ENCODE measurements at regions not wholly inside any gene's neighbourhood (a gene's known extent, or its start where the extent isn't known, plus 50 kb on each side); places are given as distances from the start of the nearest gene placed in this dataset.

DNA sequence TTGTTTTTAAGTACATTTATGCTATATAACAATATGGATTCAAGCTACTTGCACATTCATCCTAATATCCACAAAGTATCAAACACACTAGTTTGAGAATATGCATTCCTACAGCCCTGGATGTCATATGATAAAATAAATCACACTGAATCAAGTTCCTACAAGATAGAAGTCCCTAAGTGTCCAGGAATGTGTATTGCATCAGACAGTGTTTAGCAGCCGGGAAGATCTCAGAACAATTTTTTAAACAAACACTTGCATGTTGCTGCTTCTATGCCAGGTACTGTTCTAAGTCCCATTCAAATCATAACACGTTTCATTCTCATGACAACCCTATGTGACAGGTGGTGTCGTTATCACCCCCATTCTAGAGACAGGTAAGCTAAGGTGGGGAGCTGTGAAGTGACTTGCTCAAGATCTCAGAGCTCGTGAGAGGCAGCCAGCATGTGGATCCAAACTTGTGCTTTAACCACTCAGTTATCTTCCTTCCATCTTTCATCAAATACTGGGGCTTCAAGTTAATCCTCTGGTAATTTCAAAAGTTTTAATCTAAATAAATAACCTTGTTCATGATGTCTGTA is 68.3 kb upstream of the KIF26B start:
- TF ChIP-seq, protein P1, sequence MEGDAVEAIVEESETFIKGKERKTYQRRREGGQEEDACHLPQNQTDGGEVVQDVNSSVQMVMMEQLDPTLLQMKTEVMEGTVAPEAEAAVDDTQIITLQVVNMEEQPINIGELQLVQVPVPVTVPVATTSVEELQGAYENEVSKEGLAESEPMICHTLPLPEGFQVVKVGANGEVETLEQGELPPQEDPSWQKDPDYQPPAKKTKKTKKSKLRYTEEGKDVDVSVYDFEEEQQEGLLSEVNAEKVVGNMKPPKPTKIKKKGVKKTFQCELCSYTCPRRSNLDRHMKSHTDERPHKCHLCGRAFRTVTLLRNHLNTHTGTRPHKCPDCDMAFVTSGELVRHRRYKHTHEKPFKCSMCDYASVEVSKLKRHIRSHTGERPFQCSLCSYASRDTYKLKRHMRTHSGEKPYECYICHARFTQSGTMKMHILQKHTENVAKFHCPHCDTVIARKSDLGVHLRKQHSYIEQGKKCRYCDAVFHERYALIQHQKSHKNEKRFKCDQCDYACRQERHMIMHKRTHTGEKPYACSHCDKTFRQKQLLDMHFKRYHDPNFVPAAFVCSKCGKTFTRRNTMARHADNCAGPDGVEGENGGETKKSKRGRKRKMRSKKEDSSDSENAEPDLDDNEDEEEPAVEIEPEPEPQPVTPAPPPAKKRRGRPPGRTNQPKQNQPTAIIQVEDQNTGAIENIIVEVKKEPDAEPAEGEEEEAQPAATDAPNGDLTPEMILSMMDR (conservative IDR thresholded peaks at IDR 0.05 in 1 of 2, IDR thresholded peaks at IDR 0.05 in 1 of 2; ENCODE audit: extremely low read depth in 1 of 2, insufficient read depth in 1 of 2, low read depth in 1 of 2, low read length in 2 of 2): no peak
- TF ChIP-seq EZH2 (IDR thresholded peaks at IDR 0.05; ENCODE audit: borderline replicate concordance, low read length): no peak

All from mammary epithelial cell (primary cell).